HCT116 (cell line): ENCODE measurements at regions not wholly inside any gene's neighbourhood (a gene's known extent, or its start where the extent isn't known, plus 50 kb on each side); places are given as distances from the start of the nearest gene placed in this dataset.

Source experiments
- ATAC-seq: fragments of 200-7000 bp; cut with Tn5 transposase; 2 replicates; pipeline ENCODE4 v1.9.1; 2020; ENCODE audit warnings: mild to moderate bottlenecking, moderate library complexity
- BruUV-seq: library from RNA; stranded (reverse); fragments of 400-500 nt; replicated peaks from 2 replicates; lab custom pipeline; 2021; lab: Mats Ljungman, UMichigan
- CTCF ChIA-PET: fragments of 300-600 bp; sonication (Branson Sonifier 250); formaldehyde crosslinking; loops from one replicate; lab custom pipeline; 2021; ENCODE audit warnings: antibody characterized with exemption; lab: Charles Lee
- POLR2A ChIA-PET: fragments of 300-600, 350-600 bp; sonication (Branson Sonifier 250); formaldehyde crosslinking; loops from one replicate; lab custom pipeline; 2021; ENCODE audit warnings: antibody characterized with exemption; lab: Charles Lee
- RAD21 ChIA-PET, 2 experiments: fragments of 300-600 bp; sonication (Branson Sonifier 250); formaldehyde crosslinking; loops; one replicate each; lab custom pipeline; 2023; ENCODE audit warnings: low total read pairs in 2 of 2; ENCODE audit not compliant: uncharacterized antibody in 2 of 2, unreplicated experiment in 2 of 2, low non-redundant PET in 1 of 2; lab: Charles Lee
- DNase-seq: peaks from one replicate; pipeline ENCODE4 v3.0.0-alpha.2; 2010; ENCODE audit warnings: low read depth, low spot score
- H2AFZ ChIP-seq: fragments of 200-600 bp; shearing (Covaris generic), sonication (generic); 2 replicates; pipeline ENCODE4 v1.6.1; 2017; ENCODE audit warnings: low read depth, mixed run types, mixed read lengths, antibody characterized with exemption, low read length; ENCODE audit not compliant: poor library complexity, severe bottlenecking
- H3K27ac ChIP-seq: 2 replicates; pipeline ENCODE4 v1.5.1; 2012; ENCODE audit warnings: low read depth, low read length
- H3K27me3 ChIP-seq: fragments of 200-600 bp; sonication (generic); 2 replicates; pipeline ENCODE4 v1.6.1; 2016; ENCODE audit warnings: mixed run types, low read length, mixed read lengths; ENCODE audit not compliant: insufficient read depth
- H3K36me3 ChIP-seq, 2 experiments: fragments of 200-500 bp in 1 of 2; fragments of 200-600 bp in 1 of 2; sonication (Bioruptor generic) in 1 of 2; sonication (generic) in 1 of 2; 2 replicates each; pipeline versions ENCODE4 v1.5.1 to v1.6.1; 2014 to 2016; ENCODE audit warnings: low read length in 2 of 2, inconsistent platforms in 1 of 2, mixed read lengths in 1 of 2, mixed run types in 1 of 2; ENCODE audit not compliant: insufficient read depth in 2 of 2, control insufficient read depth in 1 of 2
- H3K4me1 ChIP-seq, 2 experiments: fragments of 200-600 bp in 1 of 2; sonication (generic) in 1 of 2; 2 replicates each; pipeline versions ENCODE4 v1.5.1 to v1.6.1; 2012 to 2017; ENCODE audit warnings: low read length in 2 of 2, inconsistent platforms in 1 of 2, mild to moderate bottlenecking in 1 of 2, mixed read lengths in 1 of 2, mixed run types in 1 of 2, moderate library complexity in 1 of 2; ENCODE audit not compliant: insufficient read depth in 2 of 2, control insufficient read depth in 1 of 2
- H3K4me2 ChIP-seq: fragments of 200-600 bp; sonication (generic); 2 replicates; pipeline ENCODE4 v1.6.1; 2017; ENCODE audit warnings: mixed run types, low read length, mixed read lengths
- H3K4me3 ChIP-seq, 2 experiments: fragments of 200-600 bp in 1 of 2; sonication (generic) in 1 of 2; replicated peaks in 1 of 2; 2 replicates each; pipeline ENCODE4 v1.5.1; 2011 to 2016; ENCODE audit warnings: low read length in 2 of 2, control low read depth in 1 of 2, low read depth in 1 of 2, mild to moderate bottlenecking in 1 of 2, mixed read lengths in 1 of 2, mixed run types in 1 of 2
- H3K79me2 ChIP-seq: fragments of 200-600 bp; sonication (generic); 2 replicates; pipeline ENCODE4 v1.6.1; 2017; ENCODE audit warnings: mild to moderate bottlenecking, mixed run types, low read length, moderate library complexity, mixed read lengths; ENCODE audit not compliant: insufficient read depth
- H3K9ac ChIP-seq: fragments of 200-600 bp; sonication (generic); 2 replicates; pipeline ENCODE4 v1.6.1; 2016; ENCODE audit warnings: low read length, mixed read lengths
- H3K9me2 ChIP-seq: fragments of 200-600 bp; sonication (generic), shearing (Covaris generic); 2 replicates; pipeline ENCODE4 v1.6.1; 2017; ENCODE audit warnings: mixed run types, mild to moderate bottlenecking, moderate library complexity; ENCODE audit not compliant: insufficient read depth
- H3K9me3 ChIP-seq, 2 experiments: fragments of 200-500 bp in 1 of 2; fragments of 200-600 bp in 1 of 2; sonication (Bioruptor generic) in 1 of 2; sonication (generic) in 1 of 2; 2 replicates each; pipeline ENCODE4 v1.6.1; 2014 to 2017; ENCODE audit warnings: low read length in 2 of 2, mixed read lengths in 2 of 2, inconsistent platforms in 1 of 2, low read depth in 1 of 2, mild to moderate bottlenecking in 1 of 2, mixed run types in 1 of 2, moderate library complexity in 1 of 2; ENCODE audit not compliant: control insufficient read depth in 1 of 2, insufficient read depth in 1 of 2
- H4K20me1 ChIP-seq: fragments of 200-600 bp; sonication (generic), shearing (Covaris generic); 2 replicates; pipeline ENCODE4 v1.6.1; 2017; ENCODE audit warnings: mixed run types, mild to moderate bottlenecking, moderate library complexity; ENCODE audit not compliant: insufficient read depth
- CBX3 ChIP-seq: IDR thresholded peaks from 2 replicates; pipeline ENCODE4 v1.6.1; 2012; ENCODE audit warnings: low read depth
- CEBPB ChIP-seq: IDR thresholded peaks from 2 replicates; pipeline ENCODE4 v1.6.1; 2012; ENCODE audit warnings: low read depth
- EZH2 ChIP-seq: fragments of 200-600 bp; sonication (generic); IDR thresholded peaks from 2 replicates; pipeline ENCODE4 v1.6.1; 2017; ENCODE audit warnings: antibody characterized with exemption, mixed run types
- EZH2phosphoT487 ChIP-seq: fragments of 200-600 bp; IDR thresholded peaks from 2 replicates; pipeline ENCODE4 v1.6.1; 2018; ENCODE audit warnings: antibody characterized with exemption, borderline replicate concordance
- FOSL1 ChIP-seq: IDR thresholded peaks from 2 replicates; pipeline ENCODE4 v1.6.1; 2012; ENCODE audit warnings: low read depth
- JUND ChIP-seq: IDR thresholded peaks from 2 replicates; pipeline ENCODE4 v1.6.1; 2012
- MAX ChIP-seq: IDR thresholded peaks from 2 replicates; pipeline ENCODE4 v1.6.1; 2012
- POLR2AphosphoS5 ChIP-seq: IDR thresholded peaks from 2 replicates; pipeline ENCODE4 v1.6.1; 2011; ENCODE audit warnings: mild to moderate bottlenecking, low read depth, low read length, moderate library complexity
- RAD21 ChIP-seq: IDR thresholded peaks from 2 replicates; pipeline ENCODE4 v1.6.1; 2012; ENCODE audit warnings: low read depth, mild to moderate bottlenecking
- SIN3A ChIP-seq: IDR thresholded peaks from 2 replicates; pipeline ENCODE4 v1.6.1; 2012; ENCODE audit warnings: low read depth
- SP1 ChIP-seq: IDR thresholded peaks from 2 replicates; pipeline ENCODE4 v1.6.1; 2012; ENCODE audit warnings: low read depth
- SRF ChIP-seq: IDR thresholded peaks from 2 replicates; pipeline ENCODE4 v1.6.1; 2012; ENCODE audit warnings: low read depth
- TCF7L2 ChIP-seq: IDR thresholded peaks from 2 replicates; pipeline ENCODE4 v1.7.0; 2011; ENCODE audit warnings: borderline replicate concordance, inconsistent platforms; ENCODE audit not compliant: insufficient read depth, insufficient read length; ENCODE audit errors: extremely low read depth
- YY1 ChIP-seq: IDR thresholded peaks from 2 replicates; pipeline ENCODE4 v1.6.1; 2011; ENCODE audit warnings: low read length, low read depth, moderate library complexity, mild to moderate bottlenecking; ENCODE audit not compliant: insufficient replicate concordance; ENCODE audit errors: extremely low read depth
- ZFX ChIP-seq: fragments of 450-650 bp; IDR thresholded peaks from 2 replicates; pipeline ENCODE4 v1.6.1; 2017
- ZNF274 ChIP-seq: fragments of 200-500 bp; sonication (Bioruptor generic); IDR thresholded peaks from 2 replicates; pipeline ENCODE4 v1.6.1; 2014; ENCODE audit warnings: mild to moderate bottlenecking, low read depth, low read length, inconsistent platforms
- intact Hi-C: fragments of 100-400 bp; cut with micrococcal nuclease; formaldehyde crosslinking; loops from 2 replicates; pipeline ENCODE4 v1.10.0; 2022
- TF ChIP-seq, protein P1 (sequence below), 3 experiments: fragments of 200-600 bp in 1 of 3; sonication (generic) in 1 of 3; IDR thresholded peaks in 2 of 3; conservative IDR thresholded peaks in 1 of 3; 2 replicates each; pipeline ENCODE4 v1.5.1; 2012 to 2017; ENCODE audit warnings: low read depth in 2 of 3, low read length in 2 of 3, antibody characterized with exemption in 1 of 3, borderline replicate concordance in 1 of 3, control low read depth in 1 of 3, mild to moderate bottlenecking in 1 of 3, mixed read lengths in 1 of 3, mixed run types in 1 of 3, moderate library complexity in 1 of 3; ENCODE audit not compliant: insufficient read depth in 1 of 3
- TF ChIP-seq, protein P2 (sequence below): IDR thresholded peaks from 2 replicates; pipeline ENCODE4 v1.6.1; 2012
- TF ChIP-seq, protein P3 (sequence below): IDR thresholded peaks from 2 replicates; pipeline ENCODE4 v1.6.1; 2012; ENCODE audit warnings: low read depth

- TF ChIP-seq EZH2 = no peak
- TF ChIP-seq, protein P1, sequence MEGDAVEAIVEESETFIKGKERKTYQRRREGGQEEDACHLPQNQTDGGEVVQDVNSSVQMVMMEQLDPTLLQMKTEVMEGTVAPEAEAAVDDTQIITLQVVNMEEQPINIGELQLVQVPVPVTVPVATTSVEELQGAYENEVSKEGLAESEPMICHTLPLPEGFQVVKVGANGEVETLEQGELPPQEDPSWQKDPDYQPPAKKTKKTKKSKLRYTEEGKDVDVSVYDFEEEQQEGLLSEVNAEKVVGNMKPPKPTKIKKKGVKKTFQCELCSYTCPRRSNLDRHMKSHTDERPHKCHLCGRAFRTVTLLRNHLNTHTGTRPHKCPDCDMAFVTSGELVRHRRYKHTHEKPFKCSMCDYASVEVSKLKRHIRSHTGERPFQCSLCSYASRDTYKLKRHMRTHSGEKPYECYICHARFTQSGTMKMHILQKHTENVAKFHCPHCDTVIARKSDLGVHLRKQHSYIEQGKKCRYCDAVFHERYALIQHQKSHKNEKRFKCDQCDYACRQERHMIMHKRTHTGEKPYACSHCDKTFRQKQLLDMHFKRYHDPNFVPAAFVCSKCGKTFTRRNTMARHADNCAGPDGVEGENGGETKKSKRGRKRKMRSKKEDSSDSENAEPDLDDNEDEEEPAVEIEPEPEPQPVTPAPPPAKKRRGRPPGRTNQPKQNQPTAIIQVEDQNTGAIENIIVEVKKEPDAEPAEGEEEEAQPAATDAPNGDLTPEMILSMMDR (IDR thresholded peaks at IDR 0.05 in 2 of 3, conservative IDR thresholded peaks at IDR 0.05 in 1 of 3; ENCODE audit: borderline replicate concordance in 1 of 3, insufficient read depth in 1 of 3, low read depth in 2 of 3, low read length in 2 of 3) = no peak
- no peak for TF ChIP-seq FOSL1
- no peak for TF ChIP-seq ZFX
- TF ChIP-seq, protein P2, sequence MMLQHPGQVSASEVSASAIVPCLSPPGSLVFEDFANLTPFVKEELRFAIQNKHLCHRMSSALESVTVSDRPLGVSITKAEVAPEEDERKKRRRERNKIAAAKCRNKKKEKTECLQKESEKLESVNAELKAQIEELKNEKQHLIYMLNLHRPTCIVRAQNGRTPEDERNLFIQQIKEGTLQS = no peak
- TF ChIP-seq MAX = no peak
- TF ChIP-seq, protein P3, sequence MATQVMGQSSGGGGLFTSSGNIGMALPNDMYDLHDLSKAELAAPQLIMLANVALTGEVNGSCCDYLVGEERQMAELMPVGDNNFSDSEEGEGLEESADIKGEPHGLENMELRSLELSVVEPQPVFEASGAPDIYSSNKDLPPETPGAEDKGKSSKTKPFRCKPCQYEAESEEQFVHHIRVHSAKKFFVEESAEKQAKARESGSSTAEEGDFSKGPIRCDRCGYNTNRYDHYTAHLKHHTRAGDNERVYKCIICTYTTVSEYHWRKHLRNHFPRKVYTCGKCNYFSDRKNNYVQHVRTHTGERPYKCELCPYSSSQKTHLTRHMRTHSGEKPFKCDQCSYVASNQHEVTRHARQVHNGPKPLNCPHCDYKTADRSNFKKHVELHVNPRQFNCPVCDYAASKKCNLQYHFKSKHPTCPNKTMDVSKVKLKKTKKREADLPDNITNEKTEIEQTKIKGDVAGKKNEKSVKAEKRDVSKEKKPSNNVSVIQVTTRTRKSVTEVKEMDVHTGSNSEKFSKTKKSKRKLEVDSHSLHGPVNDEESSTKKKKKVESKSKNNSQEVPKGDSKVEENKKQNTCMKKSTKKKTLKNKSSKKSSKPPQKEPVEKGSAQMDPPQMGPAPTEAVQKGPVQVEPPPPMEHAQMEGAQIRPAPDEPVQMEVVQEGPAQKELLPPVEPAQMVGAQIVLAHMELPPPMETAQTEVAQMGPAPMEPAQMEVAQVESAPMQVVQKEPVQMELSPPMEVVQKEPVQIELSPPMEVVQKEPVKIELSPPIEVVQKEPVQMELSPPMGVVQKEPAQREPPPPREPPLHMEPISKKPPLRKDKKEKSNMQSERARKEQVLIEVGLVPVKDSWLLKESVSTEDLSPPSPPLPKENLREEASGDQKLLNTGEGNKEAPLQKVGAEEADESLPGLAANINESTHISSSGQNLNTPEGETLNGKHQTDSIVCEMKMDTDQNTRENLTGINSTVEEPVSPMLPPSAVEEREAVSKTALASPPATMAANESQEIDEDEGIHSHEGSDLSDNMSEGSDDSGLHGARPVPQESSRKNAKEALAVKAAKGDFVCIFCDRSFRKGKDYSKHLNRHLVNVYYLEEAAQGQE = no peak
- TF ChIP-seq YY1 = no peak
- no peak for TF ChIP-seq SP1
- TF ChIP-seq SIN3A = no peak
- TF ChIP-seq EZH2phosphoT487 = no peak
- TF ChIP-seq CBX3 = no peak
- TF ChIP-seq ZNF274 = no peak
- TF ChIP-seq POLR2AphosphoS5 = no peak
- TF ChIP-seq JUND = no peak
- no peak for TF ChIP-seq RAD21
- no peak for TF ChIP-seq TCF7L2
- TF ChIP-seq CEBPB = no peak
- no peak for TF ChIP-seq SRF
- no peaks in the 10 kb centered on the region for H3K9me3 ChIP-seq
- CTCF ChIA-PET = no interaction called here
- intact Hi-C loops = no loop called here
- H3K36me3 ChIP-seq = no peaks in the 10 kb centered on the region
- ATAC-seq = no peak
- no peak overlapping the region for H2AFZ ChIP-seq
- H4K20me1 ChIP-seq = no peaks in the 10 kb centered on the region
- H3K4me1 ChIP-seq = no peaks in the 10 kb centered on the region
- no peak overlapping the region for H3K4me2 ChIP-seq
- H3K9me2 ChIP-seq = no peaks in the 10 kb centered on the region
- H3K4me3 ChIP-seq = no peak overlapping the region
- POLR2A ChIA-PET = no interaction called here
- no peak overlapping the region for H3K27ac ChIP-seq
- RAD21 ChIA-PET = no interaction called here
- no peak overlapping the region for H3K9ac ChIP-seq
- no peaks in the 10 kb centered on the region for H3K79me2 ChIP-seq
- no peaks in the 10 kb centered on the region for H3K27me3 ChIP-seq
- no peak for DNase-seq
- no TSS peak for BruUV-seq
These were observed 56.6 kb upstream of the TEAD1 start for GRCh38 chr11:12617632-12618031.
